Transverse colon (tissue), 4 donors: ENCODE measurements at regions not wholly inside any gene's neighbourhood (a gene's known extent, or its start where the extent isn't known, plus 50 kb on each side); places are given as distances from the start of the nearest gene placed in this dataset.

ENCODE experiments used
- DNase-seq: peaks from one replicate; pipeline ENCODE4 v3.0.0-alpha.2; 2019
- H3K27ac ChIP-seq, 4 donors: fragments of 200-600 bp; sonication (generic); 2 replicates each; pipeline ENCODE4 v1.5.1; 2016 to 2018; ENCODE audit warnings: inconsistent platforms in 4 of 4
- H3K27me3 ChIP-seq: fragments of 200-600 bp; sonication (generic); 2 replicates; pipeline ENCODE4 v1.5.1; 2017; ENCODE audit warnings: inconsistent platforms
- H3K36me3 ChIP-seq, 4 donors: fragments of 200-600 bp; sonication (generic); 2 replicates each; pipeline ENCODE4 v1.5.1; 2017 to 2019; ENCODE audit warnings: inconsistent platforms in 4 of 4
- H3K4me1 ChIP-seq, 4 donors: fragments of 200-600 bp; sonication (generic); 2 replicates each; pipeline ENCODE4 v1.5.1; 2017 to 2020; ENCODE audit warnings: inconsistent platforms in 4 of 4
- H3K4me3 ChIP-seq, 4 donors: fragments of 200-600 bp; sonication (generic); 1 replicate in 1 of 4; 2 replicates in 3 of 4; pipeline versions ENCODE4 v1.5.1 to v1.6.1; 2017 to 2019; ENCODE audit warnings: inconsistent platforms in 4 of 4
- H3K9me3 ChIP-seq, 2 donors: fragments of 200-600 bp; sonication (generic); 2 replicates each; pipeline ENCODE4 v1.5.1; 2017 to 2019; ENCODE audit warnings: inconsistent platforms in 2 of 2
- CTCF ChIP-seq, 5 experiments: fragments of 200-600 bp in 3 of 5; fragments of 450-650 bp in 2 of 5; sonication (generic) in 3 of 5; IDR thresholded peaks; 1 replicate in 2 of 5; 2 replicates in 3 of 5; pipeline ENCODE4 v1.5.1; 2016 to 2017; ENCODE audit warnings: antibody characterized with exemption in 5 of 5, inconsistent platforms in 3 of 5, mild to moderate bottlenecking in 2 of 5, moderate library complexity in 1 of 5
- EP300 ChIP-seq: sonication (generic); formaldehyde crosslinking; IDR thresholded peaks from one replicate; pipeline ENCODE4 v1.6.1; 2017; ENCODE audit warnings: antibody characterized with exemption, low read depth
- POLR2A ChIP-seq: fragments of 450-650 bp; IDR thresholded peaks from one replicate; pipeline ENCODE4 v1.6.1; 2016; ENCODE audit warnings: antibody characterized with exemption, mild to moderate bottlenecking, moderate library complexity
- POLR2AphosphoS5 ChIP-seq, 3 donors: sonication (generic); formaldehyde crosslinking; IDR thresholded peaks; one replicate each; pipeline ENCODE4 v1.6.1; 2016; ENCODE audit warnings: antibody characterized with exemption in 3 of 3
- WGBS, 2 donors: methylation state at CpG; one replicate each; pipeline ENCODE4 v1.1.5; 2018; ENCODE audit warnings: low coverage in 1 of 2; 5-methylcytosine and 5-hydroxymethylcytosine counted together
- in situ Hi-C, 4 donors: fragments of 200-750 bp; cut with MboI; loops; one replicate each; pipeline versions ENCODE4 v1.15.0 to v1.15.1; 2017; ENCODE audit warnings: low sequenced_read_pairs in 3 of 4, low pct_ligation_motif_present in 1 of 4, low pct_unique_long_range_greater_than_20kb in 1 of 4
- intact Hi-C: fragments of 100-400 bp; cut with DNase I; formaldehyde crosslinking; loops from one replicate; pipeline ENCODE4 v1.15.1; 2023; ENCODE audit warnings: low total_unique reads

GRCh38 chr12:105878964-105879363 lies 259.8 kb downstream of the NUAK1 start:
- intact Hi-C loops (no loop called here), in situ Hi-C loops (no loop called here)
- H3K9me3 ChIP-seq = no peaks in the 10 kb centered on the region
- no peak overlapping the region for H3K27ac ChIP-seq
- no peak for DNase-seq
- no peaks in the 10 kb centered on the region for H3K4me1 ChIP-seq
- TF ChIP-seq POLR2AphosphoS5 (IDR thresholded peaks at IDR 0.05) (no peak), EP300 (no peak), POLR2A (no peak), CTCF (IDR thresholded peaks at IDR 0.05) (no peak)
- H3K4me3 ChIP-seq = no peak overlapping the region
- no peaks in the 10 kb centered on the region for H3K27me3 ChIP-seq
- no peaks in the 10 kb centered on the region for H3K36me3 ChIP-seq
- WGBS, 2 donors = 93% methylated on average over 3 of the region's 3 CpGs; no CpG with 5 or more reads in 1 of the 2 donors

GRCh38 chr12:105880824-105881388 lies 257.8 kb downstream of the NUAK1 start:
- Histone ChIP-seq H3K4me1 (no peaks in the 10 kb centered on the region), H3K36me3 (no peaks in the 10 kb centered on the region), H3K27me3 (no peaks in the 10 kb centered on the region), H3K9me3 (no peaks in the 10 kb centered on the region), H3K4me3 (no peak overlapping the region), H3K27ac (no peak overlapping the region)
- in situ Hi-C loops (no loop called here), intact Hi-C loops (no loop called here)
- DNase-seq = no peak
- WGBS, 2 donors = 83 to 100% methylated on average over 1 to 2 of the region's 2 CpGs
- TF ChIP-seq EP300 (no peak), CTCF (IDR thresholded peaks at IDR 0.05) (no peak), POLR2AphosphoS5 (IDR thresholded peaks at IDR 0.05) (no peak), POLR2A (no peak)

- Histone ChIP-seq H3K4me1 (no peaks in the 10 kb centered on the region), H3K9me3 (no peaks in the 10 kb centered on the region), H3K4me3 (no peak overlapping the region), H3K27me3 (no peaks in the 10 kb centered on the region), H3K36me3 (no peaks in the 10 kb centered on the region), H3K27ac (no peak overlapping the region)
- in situ Hi-C loops = no loop called here
- no peak for DNase-seq
- TF ChIP-seq POLR2AphosphoS5 (IDR thresholded peaks at IDR 0.05) = no peak
- intact Hi-C loops = no loop called here
- 41% methylated on average over 1 of the region's 1 CpG; no CpG with 5 or more reads in 1 of the 2 donors for WGBS, 2 donors
Observed at GRCh38 chr12:105882404-105882803, 256.4 kb downstream of the NUAK1 start.

GRCh38 chr12:105887131-105887530 lies 251.6 kb downstream of the NUAK1 start:
- in situ Hi-C loops (no loop called here), intact Hi-C loops (no loop called here)
- DNase-seq = no peak
- Histone ChIP-seq H3K9me3 (no peaks in the 10 kb centered on the region), H3K4me1 (no peaks in the 10 kb centered on the region), H3K27me3 (no peaks in the 10 kb centered on the region), H3K36me3 (no peaks in the 10 kb centered on the region), H3K4me3 (no peak overlapping the region), H3K27ac (no peak overlapping the region)
- TF ChIP-seq CTCF (IDR thresholded peaks at IDR 0.05) (no peak), EP300 (no peak), POLR2A (no peak), POLR2AphosphoS5 (IDR thresholded peaks at IDR 0.05) (no peak)
- 63 to 76% methylated on average over 3 of the region's 3 CpGs for WGBS, 2 donors

- TF ChIP-seq POLR2AphosphoS5 (IDR thresholded peaks at IDR 0.05) (no peak), POLR2A (no peak), CTCF (IDR thresholded peaks at IDR 0.05) (no peak), EP300 (no peak)
- no peak overlapping the region for H3K4me3 ChIP-seq
- WGBS, 2 donors = 45 to 49% methylated on average over 3 to 4 of the region's 4 CpGs
- DNase-seq = no peak
- no peaks in the 10 kb centered on the region for H3K9me3 ChIP-seq
- H3K27ac ChIP-seq = no peak overlapping the region
- H3K27me3 ChIP-seq = no peaks in the 10 kb centered on the region
- in situ Hi-C loops (no loop called here), intact Hi-C loops (no loop called here)
- H3K4me1 ChIP-seq = no peaks in the 10 kb centered on the region
- no peaks in the 10 kb centered on the region for H3K36me3 ChIP-seq
Observed at GRCh38 chr12:105888696-105889095, 250.1 kb downstream of the NUAK1 start.
